Activated B cell treated with CpG ODN at 0.5 μM for 24 hours (primary cell): ENCODE measurements at regions not wholly inside any gene's neighbourhood (a gene's known extent, or its start where the extent isn't known, plus 50 kb on each side); places are given as distances from the start of the nearest gene placed in this dataset.

Source experiments
- ATAC-seq: fragments of 200-7000 bp; cut with Tn5 transposase; one replicate; pipeline ENCODE4 v1.10.0; 2021; ENCODE audit warnings: low read depth, mild to moderate bottlenecking, moderate library complexity
- CTCF ChIA-PET: fragments of 350-600 bp; sonication (Branson Sonifier 250); formaldehyde crosslinking; loops from one replicate; lab custom pipeline; 2021; ENCODE audit warnings: antibody characterized with exemption; lab: Charles Lee
- POLR2A ChIA-PET: fragments of 350-600 bp; sonication (Branson Sonifier 250); formaldehyde crosslinking; loops from one replicate; lab custom pipeline; 2021; ENCODE audit warnings: antibody characterized with exemption; lab: Charles Lee
- DNase-seq: peaks from one replicate; pipeline ENCODE4 v3.0.0; 2022
- H3K27ac Mint-ChIP-seq: one replicate; pipeline ENCODE4 v1.8.0; 2020; ENCODE audit warnings: mixed read lengths
- H3K27me3 Mint-ChIP-seq: one replicate; pipeline ENCODE4 v1.8.0; 2021; ENCODE audit warnings: mixed read lengths
- H3K36me3 Mint-ChIP-seq: one replicate; pipeline ENCODE4 v1.8.0; 2021; ENCODE audit warnings: low read depth, mixed read lengths
- H3K4me1 Mint-ChIP-seq: one replicate; pipeline ENCODE4 v1.8.0; 2021; ENCODE audit warnings: mixed read lengths
- H3K4me3 Mint-ChIP-seq: one replicate; pipeline ENCODE4 v1.8.0; 2020; ENCODE audit warnings: mild to moderate bottlenecking, mixed read lengths
- H3K9me3 Mint-ChIP-seq: one replicate; pipeline ENCODE4 v1.8.0; 2020; ENCODE audit warnings: mixed read lengths
- CTCF ChIP-seq: fragments of 200-600 bp; IDR thresholded peaks from one replicate; pipeline ENCODE4 v1.8.0; 2022; ENCODE audit warnings: antibody characterized with exemption, mild to moderate bottlenecking
- intact Hi-C: fragments of 100-400 bp; cut with micrococcal nuclease; formaldehyde crosslinking; loops from one replicate; pipeline ENCODE4 v1.15.1; 2024

DNA sequence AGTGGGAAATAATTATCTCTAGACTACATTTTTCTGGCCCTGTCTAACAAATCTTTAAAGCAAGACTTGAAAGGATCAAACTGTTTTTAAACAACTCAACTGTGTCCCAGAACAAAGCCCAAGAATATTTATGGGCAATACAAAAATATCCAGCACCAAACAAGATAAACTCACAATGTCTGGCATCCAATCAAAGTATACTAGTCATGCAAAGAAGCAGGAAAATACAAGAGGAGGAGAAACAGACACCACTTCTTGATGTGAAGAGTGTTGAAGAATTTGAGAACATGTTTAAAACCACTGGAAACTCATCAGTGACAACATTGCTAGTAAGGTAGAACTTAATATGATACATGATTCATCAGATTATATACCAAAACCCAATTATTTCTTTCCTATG, 66.1 kb upstream of the CDC42EP3 start:
- Mint-ChIP-seq H3K36me3 (no peaks in the 10 kb centered on the region), H3K27ac (no peak overlapping the region), H3K4me1 (no peaks in the 10 kb centered on the region), H3K4me3 (no peak overlapping the region), H3K9me3 (no peaks in the 10 kb centered on the region), H3K27me3 (no peaks in the 10 kb centered on the region)
- ChIA-PET CTCF (no interaction called here), POLR2A (no interaction called here)
- DNase-seq, result no peak
- intact Hi-C loops, result no loop called here
- no peak for TF ChIP-seq CTCF
- ATAC-seq, result no peak

GRCh38 chr2:37738266-37738885, 66.9 kb upstream of the CDC42EP3 start:
- H3K27ac Mint-ChIP-seq, result no peak overlapping the region
- intact Hi-C loops, result no loop called here
- no peaks in the 10 kb centered on the region for H3K4me1 Mint-ChIP-seq
- H3K27me3 Mint-ChIP-seq, result no peaks in the 10 kb centered on the region
- no peak overlapping the region for H3K4me3 Mint-ChIP-seq
- no peak for ATAC-seq
- no peak for TF ChIP-seq CTCF
- no peak for DNase-seq
- ChIA-PET POLR2A (no interaction called here), CTCF (no interaction called here)
- no peaks in the 10 kb centered on the region for H3K36me3 Mint-ChIP-seq
- H3K9me3 Mint-ChIP-seq, result no peaks in the 10 kb centered on the region

GRCh38 chr2:37739153-37739552, 67.7 kb upstream of the CDC42EP3 start:
- no peak for ATAC-seq
- Mint-ChIP-seq H3K4me3 (no peak overlapping the region), H3K36me3 (no peaks in the 10 kb centered on the region), H3K27ac (no peak overlapping the region), H3K4me1 (no peaks in the 10 kb centered on the region), H3K27me3 (no peaks in the 10 kb centered on the region), H3K9me3 (no peaks in the 10 kb centered on the region)
- intact Hi-C loops, result no loop called here
- DNase-seq, result no peak
- ChIA-PET CTCF (no interaction called here), POLR2A (no interaction called here)
- TF ChIP-seq CTCF, result no peak

DNA sequence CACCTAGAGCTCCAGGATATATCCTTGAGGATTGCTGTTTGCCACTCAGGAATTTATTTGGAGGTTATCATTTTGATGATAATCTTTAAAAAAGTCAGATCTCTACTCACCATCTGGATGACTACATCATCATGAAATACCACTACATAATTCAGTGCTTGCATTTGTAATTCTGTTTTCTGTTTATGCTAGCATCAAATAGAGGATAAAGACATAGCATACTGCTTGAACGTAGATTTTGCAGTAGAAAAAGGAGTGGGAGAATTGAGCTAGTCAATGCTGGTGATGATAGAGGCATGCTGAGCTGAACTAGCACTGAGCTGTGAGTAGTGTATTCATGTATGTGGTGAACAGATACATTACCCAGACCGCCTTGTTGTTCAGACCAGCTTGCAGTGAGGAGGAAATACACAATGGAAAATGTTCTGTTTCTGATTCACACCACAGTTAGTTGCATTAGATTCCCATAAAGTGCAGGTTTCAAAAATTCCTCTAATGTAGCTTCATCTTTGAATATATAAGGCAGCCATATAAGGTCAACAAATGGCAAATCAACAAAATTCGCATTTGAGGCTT, 68.8 kb upstream of the CDC42EP3 start:
- H3K36me3 Mint-ChIP-seq, result no peaks in the 10 kb centered on the region

GRCh38 chr2:37742286-37742685, 70.8 kb upstream of the CDC42EP3 start:
- no peak overlapping the region for H3K27ac Mint-ChIP-seq
- no peak overlapping the region for H3K4me3 Mint-ChIP-seq
- H3K9me3 Mint-ChIP-seq, result no peaks in the 10 kb centered on the region
- no peaks in the 10 kb centered on the region for H3K36me3 Mint-ChIP-seq
- TF ChIP-seq CTCF, result no peak
- POLR2A ChIA-PET, result no interaction called here
- DNase-seq (no peak), ATAC-seq (no peak)
- no peaks in the 10 kb centered on the region for H3K4me1 Mint-ChIP-seq
- CTCF ChIA-PET, result no interaction called here
- no peaks in the 10 kb centered on the region for H3K27me3 Mint-ChIP-seq
- intact Hi-C loops, result no loop called here

More for the DNA sequence above, 68.8 kb upstream of the CDC42EP3 start:
- no peak for TF ChIP-seq CTCF
- intact Hi-C loops, result no loop called here
- H3K4me3 Mint-ChIP-seq, result no peak overlapping the region
- POLR2A ChIA-PET, result no interaction called here
- H3K27me3 Mint-ChIP-seq, result no peaks in the 10 kb centered on the region
- H3K27ac Mint-ChIP-seq, result no peak overlapping the region
- H3K9me3 Mint-ChIP-seq, result no peaks in the 10 kb centered on the region
- H3K4me1 Mint-ChIP-seq, result no peaks in the 10 kb centered on the region
- ATAC-seq (no peak), DNase-seq (no peak)
- CTCF ChIA-PET, result interaction anchor here (0.6 kb wide), 1 partner anchor 210 kb away, joined by 3 read pairs; no protein-coding TSS in a partner anchor
